ENCODE measurements at regions not wholly inside any gene's neighbourhood (a gene's known extent, or its start where the extent isn't known, plus 50 kb on each side); places are given as distances from the start of the nearest gene placed in this dataset.

GRCh38 chrX:6472652-6473342 lies 62.1 kb downstream of the VCX3A start:
- no peak overlapping the region for H3K27ac ChIP-seq
- no peaks in the 10 kb centered on the region for H3K9me3 ChIP-seq
- no peak overlapping the region for H3K4me3 ChIP-seq
- DNase-seq: no peak
- H3K36me3 ChIP-seq: no peaks in the 10 kb centered on the region
- 88 to 94% methylated on average over 4 of the region's 4 CpGs for WGBS, 2 donors
- no peaks in the 10 kb centered on the region for H3K4me1 ChIP-seq
- intact Hi-C loops (cut with DNase I): no loop called here
- H3K27me3 ChIP-seq: no peaks in the 10 kb centered on the region
- TF ChIP-seq POLR2AphosphoS5 (IDR thresholded peaks at IDR 0.05): no peak
- TF ChIP-seq EP300 (IDR thresholded peaks at IDR 0.05): no peak
- no peak for TF ChIP-seq POLR2A (IDR thresholded peaks at IDR 0.05)
- TF ChIP-seq CTCF (IDR thresholded peaks at IDR 0.05): no peak

GRCh38 chrX:6468706-6469105 lies 66.2 kb downstream of the VCX3A start:
- Histone ChIP-seq H3K27me3 (no peaks in the 10 kb centered on the region), H3K4me3 (no peak overlapping the region), H3K36me3 (no peaks in the 10 kb centered on the region), H3K9me3 (no peaks in the 10 kb centered on the region), H3K4me1 (no peaks in the 10 kb centered on the region), H3K27ac (no peak overlapping the region)
- intact Hi-C loops (cut with DNase I): no loop called here
- TF ChIP-seq POLR2AphosphoS5 (IDR thresholded peaks at IDR 0.05) (no peak), CTCF (IDR thresholded peaks at IDR 0.05) (no peak), EP300 (IDR thresholded peaks at IDR 0.05) (no peak), POLR2A (IDR thresholded peaks at IDR 0.05) (no peak)
- DNase-seq: no peak
- 36 to 65% methylated on average over 4 of the region's 4 CpGs for WGBS, 2 donors

GRCh38 chrX:6465756-6466155 lies 69.2 kb downstream of the VCX3A start:
- no peaks in the 10 kb centered on the region for H3K36me3 ChIP-seq
- no peak for TF ChIP-seq POLR2A (IDR thresholded peaks at IDR 0.05)
- no peak for TF ChIP-seq POLR2AphosphoS5 (IDR thresholded peaks at IDR 0.05)
- TF ChIP-seq EP300 (IDR thresholded peaks at IDR 0.05): no peak
- TF ChIP-seq CTCF (IDR thresholded peaks at IDR 0.05): no peak
- H3K9me3 ChIP-seq: no peaks in the 10 kb centered on the region
- intact Hi-C loops (cut with DNase I): no loop called here
- H3K4me1 ChIP-seq: no peaks in the 10 kb centered on the region
- H3K4me3 ChIP-seq: no peak overlapping the region
- H3K27ac ChIP-seq: no peak overlapping the region
- no peak for DNase-seq
- WGBS, 2 donors: 86% methylated on average over 4 of the region's 4 CpGs
- no peaks in the 10 kb centered on the region for H3K27me3 ChIP-seq

- H3K9me3 ChIP-seq: no peaks in the 10 kb centered on the region
- no peaks in the 10 kb centered on the region for H3K36me3 ChIP-seq
- TF ChIP-seq POLR2A (IDR thresholded peaks at IDR 0.05) (no peak), CTCF (IDR thresholded peaks at IDR 0.05) (no peak), EP300 (IDR thresholded peaks at IDR 0.05) (no peak), POLR2AphosphoS5 (IDR thresholded peaks at IDR 0.05) (no peak)
- WGBS, 2 donors: 83 to 87% methylated on average over 6 of the region's 6 CpGs
- no peaks in the 10 kb centered on the region for H3K4me1 ChIP-seq
- DNase-seq: no peak
- intact Hi-C loops (cut with DNase I): no loop called here
- H3K27me3 ChIP-seq: no peaks in the 10 kb centered on the region
- no peak overlapping the region for H3K4me3 ChIP-seq
- H3K27ac ChIP-seq: no peak overlapping the region
These were observed 70.2 kb downstream of the VCX3A start for GRCh38 chrX:6464726-6465125.
